ENCODE measurements at regions not wholly inside any gene's neighbourhood (a gene's known extent, or its start where the extent isn't known, plus 50 kb on each side); places are given as distances from the start of the nearest gene placed in this dataset.

DNA sequence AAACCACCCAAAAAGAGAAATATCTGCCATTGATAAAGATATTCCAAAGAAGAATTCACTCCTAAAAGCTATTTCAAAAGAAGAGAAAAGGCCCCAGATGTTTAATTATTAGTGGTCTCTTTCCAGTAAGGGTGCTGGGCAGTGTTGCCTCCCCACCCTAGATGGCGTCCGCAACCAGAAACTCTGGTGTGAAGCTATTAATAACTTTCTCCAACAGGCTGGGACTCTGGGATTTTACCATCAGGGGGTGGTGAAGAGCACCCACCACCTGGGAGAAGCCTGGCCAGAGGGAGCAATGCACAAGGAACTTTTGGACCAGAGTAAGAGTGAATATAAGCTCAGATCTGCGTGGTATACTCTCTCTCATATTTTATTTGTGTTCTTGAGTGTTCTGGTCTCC is 115.4 kb upstream of the TIAM1 start:
- no peak overlapping the region for H3K4me3 ChIP-seq
- DNase-seq: no peak
- H3K27me3 ChIP-seq: no peaks in the 10 kb centered on the region; the same call in 1 of the 2 replicates
- no peaks in the 10 kb centered on the region for H3K36me3 ChIP-seq
- H3K9me3 ChIP-seq: no peaks in the 10 kb centered on the region

DNA sequence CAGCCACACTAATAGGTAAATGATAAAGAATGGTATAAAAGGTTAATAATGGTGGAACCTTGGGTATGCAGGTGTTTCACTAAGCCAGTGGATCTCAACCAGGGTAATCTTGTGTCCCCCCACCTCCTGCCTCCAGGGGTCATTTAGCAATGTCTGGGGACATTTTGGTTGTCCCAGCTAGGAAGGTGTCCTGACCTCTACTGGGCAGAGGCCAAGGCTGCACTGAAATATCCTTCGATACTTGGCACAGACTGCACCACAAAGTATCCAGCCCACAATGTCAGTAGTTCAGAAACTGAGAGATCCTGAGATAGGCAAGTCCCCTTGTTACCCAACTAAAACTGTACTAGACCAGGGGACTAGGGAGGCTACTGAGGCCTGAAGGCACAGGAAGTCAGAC is 113.6 kb upstream of the TIAM1 start:
- no peak overlapping the region for H3K4me3 ChIP-seq
- H3K36me3 ChIP-seq: no peaks in the 10 kb centered on the region
- H3K27me3 ChIP-seq: no peaks in the 10 kb centered on the region; the same call in 1 of the 2 replicates
- no peaks in the 10 kb centered on the region for H3K9me3 ChIP-seq
- no peak for DNase-seq

DNA sequence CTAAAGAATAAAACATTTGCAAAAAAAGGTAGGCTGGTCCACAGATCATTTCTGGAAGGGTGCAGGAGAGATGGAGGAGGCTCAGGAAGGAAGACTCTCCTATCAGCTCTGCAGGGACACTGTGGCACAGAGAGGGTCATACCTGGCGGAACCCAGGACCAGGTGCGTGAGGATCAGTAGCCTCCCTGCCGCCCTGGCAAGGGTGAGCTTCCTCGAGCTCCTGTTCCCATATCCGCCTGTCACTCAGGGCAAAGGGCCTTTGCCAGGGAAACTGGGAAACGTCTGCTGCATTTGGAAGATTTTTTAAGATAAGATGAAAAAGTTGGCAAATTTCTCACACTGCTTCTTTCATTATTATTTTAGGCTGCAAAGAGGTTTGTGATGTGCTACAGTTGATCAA is 112.1 kb upstream of the TIAM1 start:
- H3K9me3 ChIP-seq: no peaks in the 10 kb centered on the region
- H3K36me3 ChIP-seq: no peaks in the 10 kb centered on the region
- H3K27me3 ChIP-seq: no peaks in the 10 kb centered on the region; the same call in 1 of the 2 replicates
- no peak overlapping the region for H3K4me3 ChIP-seq
- DNase-seq: no peak

DNA sequence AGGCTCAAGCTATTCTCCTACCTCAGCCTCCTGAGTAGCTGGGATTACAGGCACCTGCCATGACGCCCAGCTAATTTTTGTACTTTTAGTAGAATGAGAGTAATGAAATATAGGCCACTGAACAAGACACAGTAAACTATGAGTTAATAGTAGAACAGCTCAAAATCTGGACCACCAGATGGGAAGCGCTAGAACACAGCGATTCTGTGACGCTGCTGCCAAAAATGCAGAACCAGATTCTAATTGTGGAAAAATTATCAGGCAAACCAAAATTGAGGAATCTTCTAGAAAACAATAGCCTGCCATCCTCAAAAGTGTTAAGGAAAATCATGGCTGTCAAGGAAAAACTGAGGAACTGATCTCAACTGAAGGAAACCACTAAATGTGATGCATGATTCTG is 111.4 kb upstream of the TIAM1 start:
- H3K4me3 ChIP-seq: no peak overlapping the region
- DNase-seq: no peak
- no peaks in the 10 kb centered on the region for H3K36me3 ChIP-seq
- H3K27me3 ChIP-seq: no peaks in the 10 kb centered on the region; the same call in 1 of the 2 replicates
- no peaks in the 10 kb centered on the region for H3K9me3 ChIP-seq

DNA sequence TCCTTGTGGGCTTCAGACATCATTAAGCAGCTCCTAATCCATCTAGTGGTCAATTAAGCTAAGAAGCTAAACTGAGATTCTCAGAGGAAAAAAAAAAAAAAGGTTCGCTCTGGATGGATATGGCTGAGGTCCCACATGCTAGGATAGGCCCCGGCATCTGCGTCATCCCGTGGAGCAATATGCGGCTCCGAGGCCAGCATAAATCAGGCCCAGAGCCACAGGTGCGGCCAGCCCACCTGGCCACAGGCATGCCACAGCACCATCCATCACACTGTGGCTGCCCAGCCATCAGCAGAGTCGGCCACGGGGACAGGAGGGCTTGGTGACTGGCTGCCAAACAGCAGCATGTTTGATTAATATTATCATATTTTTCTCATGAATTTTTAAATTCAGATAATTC is 106.9 kb upstream of the TIAM1 start:
- Histone ChIP-seq H3K9me3 (no peaks in the 10 kb centered on the region), H3K36me3 (no peaks in the 10 kb centered on the region), H3K27me3 (no peaks in the 10 kb centered on the region), H3K4me3 (no peak overlapping the region)
- DNase-seq: no peak

DNA sequence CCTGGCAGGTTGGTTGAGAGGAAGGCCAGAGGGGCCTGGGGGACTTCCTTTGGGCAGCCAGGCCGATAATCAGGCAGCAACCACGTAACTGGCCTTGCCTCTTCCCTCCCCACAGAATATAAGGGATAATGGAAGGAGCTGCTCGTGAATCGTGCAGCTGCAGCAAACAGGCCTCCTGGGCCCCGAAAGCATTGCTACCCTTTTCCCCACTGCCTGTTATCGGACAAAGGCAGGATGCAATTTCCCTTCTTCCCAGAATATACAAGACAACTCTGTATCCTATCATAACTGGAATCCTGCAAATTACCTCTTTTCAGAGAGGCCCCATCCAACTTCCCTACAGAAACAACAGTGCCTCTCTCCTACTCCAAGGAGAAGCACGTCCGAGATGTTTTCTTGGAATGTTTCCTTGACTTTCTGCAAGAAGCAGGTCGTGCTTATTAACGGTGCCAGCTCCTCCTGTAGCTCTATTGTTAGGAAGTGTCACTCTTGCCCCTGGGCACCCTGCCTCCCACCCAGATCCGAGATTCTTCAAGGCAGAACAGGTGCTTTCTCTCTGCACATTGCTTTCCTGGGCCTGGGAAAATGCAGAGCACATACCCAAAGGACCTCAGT is 106.0 kb upstream of the TIAM1 start:
- H3K9me3 ChIP-seq: no peaks in the 10 kb centered on the region
- no peak for DNase-seq

DNA sequence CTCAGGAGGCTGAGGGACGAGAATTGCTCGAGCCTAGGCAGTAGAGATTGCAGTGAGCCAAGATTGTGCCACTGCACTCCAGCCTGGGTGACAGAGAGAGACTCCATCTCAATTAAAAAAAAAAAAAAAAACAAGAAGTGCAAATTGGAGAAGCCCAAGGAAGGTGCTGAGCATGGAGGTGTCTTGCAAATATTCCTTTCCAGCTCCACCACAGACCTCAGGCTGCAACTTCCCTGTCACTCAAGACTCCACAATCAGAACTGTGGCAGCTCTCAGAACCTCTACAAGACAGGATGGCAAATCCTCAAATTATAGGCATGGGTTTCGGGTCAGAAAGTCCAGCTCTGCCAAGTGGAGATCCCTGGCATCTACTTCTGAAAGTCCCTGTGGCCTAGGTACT is 104.4 kb upstream of the TIAM1 start:
- DNase-seq: no peak
- Histone ChIP-seq H3K36me3 (no peaks in the 10 kb centered on the region), H3K27me3 (no peaks in the 10 kb centered on the region), H3K4me3 (no peak overlapping the region), H3K9me3 (no peaks in the 10 kb centered on the region)

More for the DNA sequence above, 106.0 kb upstream of the TIAM1 start:
- H3K27me3 ChIP-seq: no peaks in the 10 kb centered on the region
- H3K36me3 ChIP-seq: no peaks in the 10 kb centered on the region
- no peak overlapping the region for H3K4me3 ChIP-seq

DNA sequence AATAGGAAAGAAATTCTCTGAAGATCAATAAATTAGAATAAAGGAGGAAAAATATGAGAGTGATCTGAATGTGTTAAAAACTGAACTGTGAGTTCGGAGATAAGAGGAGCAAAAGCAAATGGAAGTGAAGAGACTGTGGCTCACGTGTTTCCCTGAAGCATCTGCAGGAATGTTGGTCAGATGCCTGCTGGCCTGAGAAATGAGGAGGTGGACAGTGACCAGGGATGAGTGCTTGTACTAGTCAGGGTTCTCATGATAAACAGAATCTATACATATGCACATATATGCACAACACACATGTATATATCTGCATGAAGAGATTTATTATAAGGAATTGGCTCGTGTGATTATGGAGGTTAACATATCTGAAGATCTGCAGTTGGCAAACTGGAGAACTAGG is 103.4 kb upstream of the TIAM1 start:
- DNase-seq: peak; percentile 67

DNA sequence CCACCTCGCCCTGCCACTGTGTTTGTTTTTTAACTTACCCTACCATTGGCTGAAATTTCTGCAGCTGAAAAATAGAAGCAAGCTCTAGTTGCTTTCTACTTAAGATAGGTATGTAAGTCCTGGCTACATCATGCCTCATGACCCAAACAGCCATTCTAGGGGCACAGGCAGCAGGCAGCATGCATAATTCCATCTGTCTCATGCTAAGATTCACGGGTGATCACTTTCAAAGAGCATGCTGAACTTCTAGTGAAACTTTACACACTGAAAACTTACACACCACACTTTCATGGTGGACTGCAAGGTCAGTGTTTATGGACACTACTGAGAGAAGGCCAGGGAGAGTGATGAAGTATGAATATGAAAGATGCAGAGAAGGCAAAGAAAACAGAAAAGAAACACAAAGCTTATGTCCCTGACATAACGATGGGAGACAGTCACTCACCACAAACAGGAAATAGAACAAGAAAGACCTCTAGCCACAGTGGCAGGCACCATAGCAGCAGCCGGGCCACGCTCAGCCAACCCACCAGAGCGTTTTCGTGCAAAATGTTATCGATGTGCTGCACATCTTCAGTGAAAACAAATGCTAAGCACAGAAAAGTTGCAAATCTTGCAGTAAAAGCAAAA is 102.3 kb upstream of the TIAM1 start:
- H3K27me3 ChIP-seq: no peaks in the 10 kb centered on the region
- H3K4me3 ChIP-seq: no peak overlapping the region
- peaks cover 2% of the 10 kb centered on the region; the same call in 1 of the 2 replicates for H3K9me3 ChIP-seq
- no peak for DNase-seq
- H3K36me3 ChIP-seq: no peaks in the 10 kb centered on the region

More for the DNA sequence above, 103.4 kb upstream of the TIAM1 start:
- H3K36me3 ChIP-seq: no peaks in the 10 kb centered on the region
- H3K27me3 ChIP-seq: no peaks in the 10 kb centered on the region
- no peak overlapping the region for H3K4me3 ChIP-seq
- no peaks in the 10 kb centered on the region for H3K9me3 ChIP-seq

DNA sequence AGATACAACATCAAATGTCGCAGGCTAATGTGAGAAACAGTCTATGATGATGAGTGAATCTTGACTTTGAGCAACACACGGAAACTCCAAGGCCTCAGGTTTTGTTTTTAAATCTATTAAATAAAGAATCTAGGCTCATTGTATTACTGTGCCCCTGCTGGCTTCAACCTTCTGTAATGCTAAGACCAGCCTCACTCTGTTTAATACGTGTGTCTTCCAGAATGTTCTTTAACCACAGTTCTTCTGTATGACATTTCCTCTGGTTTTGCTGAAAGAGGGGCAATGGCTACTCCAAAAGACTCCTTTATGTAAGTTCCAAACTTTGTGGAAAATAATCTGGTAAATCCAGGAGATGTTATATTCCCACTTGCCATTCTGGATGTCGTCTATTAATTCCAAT is 101.1 kb upstream of the TIAM1 start:
- no peaks in the 10 kb centered on the region for H3K27me3 ChIP-seq
- DNase-seq: no peak
- H3K4me3 ChIP-seq: no peak overlapping the region
- H3K9me3 ChIP-seq: peaks cover 5% of the 10 kb centered on the region; the same call in 1 of the 2 replicates
- no peaks in the 10 kb centered on the region for H3K36me3 ChIP-seq

DNA sequence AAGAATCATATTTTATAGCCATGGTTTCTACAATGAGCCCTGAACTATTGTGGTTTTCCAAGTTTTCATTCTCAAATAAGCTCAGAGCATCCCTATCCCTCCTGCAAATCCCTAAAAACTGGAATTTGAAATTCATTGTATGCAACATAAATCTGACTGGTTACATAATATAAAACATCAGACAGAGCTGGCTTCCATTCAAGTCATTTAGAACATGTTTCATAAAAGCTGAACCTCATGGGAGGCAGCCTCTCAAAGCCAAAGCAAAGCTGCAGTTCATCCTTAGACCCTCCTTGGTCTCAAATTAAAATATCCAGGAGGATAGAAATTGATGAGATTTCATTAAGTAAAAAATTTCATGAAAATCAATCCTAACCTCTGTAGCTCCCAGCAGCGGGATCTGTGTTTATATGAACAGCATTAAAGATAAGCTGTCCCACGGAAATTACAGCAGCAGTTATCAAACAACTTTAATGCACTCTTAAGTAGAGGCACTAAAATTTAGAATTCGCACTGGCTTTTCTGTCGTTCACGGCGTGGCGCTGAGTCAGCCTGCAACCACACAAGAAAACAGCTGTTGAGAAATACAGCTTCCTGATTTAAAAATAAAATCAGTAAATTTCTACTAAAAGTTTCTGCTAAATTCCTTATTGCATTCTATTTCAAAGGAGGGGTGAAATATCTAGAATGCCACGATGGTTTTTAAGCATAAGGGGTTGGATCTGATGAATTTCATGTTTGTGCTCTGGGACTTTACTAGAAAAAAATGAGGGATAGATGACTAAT is 99.9 kb upstream of the TIAM1 start:
- Histone ChIP-seq H3K4me3 (no peak overlapping the region), H3K9me3 (peaks cover 5% of the 10 kb centered on the region; the same call in 1 of the 2 replicates), H3K27me3 (no peaks in the 10 kb centered on the region), H3K36me3 (no peaks in the 10 kb centered on the region)
- DNase-seq: no peak

DNA sequence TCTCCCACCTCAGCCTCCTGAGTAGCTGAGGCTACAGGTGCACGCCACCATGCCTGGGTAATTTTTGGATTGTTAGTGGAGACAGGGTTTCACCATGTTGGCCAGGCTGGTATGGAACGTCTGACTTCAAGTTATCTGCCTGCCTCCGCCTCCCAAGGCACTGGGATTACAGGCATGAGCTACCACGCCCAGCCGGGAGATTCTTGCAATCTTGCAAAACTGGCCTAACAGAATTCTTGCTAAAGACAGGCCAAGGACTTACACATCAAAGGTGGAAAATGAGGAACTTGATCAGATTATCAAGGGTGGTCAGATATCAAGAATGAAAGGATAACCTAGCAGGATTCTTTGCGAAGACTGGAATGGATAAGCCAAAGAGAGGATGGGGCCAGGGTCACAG is 98.3 kb upstream of the TIAM1 start:
- Histone ChIP-seq H3K27me3 (no peaks in the 10 kb centered on the region), H3K9me3 (peaks cover 5% of the 10 kb centered on the region; the same call in 1 of the 2 replicates), H3K4me3 (no peak overlapping the region), H3K36me3 (no peaks in the 10 kb centered on the region)
- DNase-seq: no peak

DNA sequence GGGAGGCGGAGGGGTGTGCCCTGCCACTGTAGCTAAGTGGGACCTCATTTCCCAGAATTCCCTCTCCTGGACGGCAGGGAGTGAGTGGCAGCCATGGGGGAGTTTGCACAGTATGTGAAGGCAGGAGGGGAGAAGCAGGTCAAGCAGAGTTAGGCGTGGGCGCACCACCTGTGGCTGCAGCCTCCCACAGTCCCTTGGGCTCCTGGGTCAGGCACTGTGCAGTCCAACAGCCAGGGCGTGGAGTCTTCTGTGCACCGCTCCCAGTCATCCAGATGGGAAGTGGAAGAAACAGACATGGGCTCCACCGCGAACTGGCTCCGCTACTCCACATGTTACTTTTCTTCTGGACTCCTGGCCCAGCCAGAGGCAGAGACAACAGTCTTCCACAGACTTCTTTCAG is 85.4 kb upstream of the TIAM1 start:
- H3K9me3 ChIP-seq: no peaks in the 10 kb centered on the region
- H3K4me3 ChIP-seq: no peak overlapping the region
- DNase-seq: no peak
- no peaks in the 10 kb centered on the region for H3K27me3 ChIP-seq
- no peaks in the 10 kb centered on the region for H3K36me3 ChIP-seq

DNA sequence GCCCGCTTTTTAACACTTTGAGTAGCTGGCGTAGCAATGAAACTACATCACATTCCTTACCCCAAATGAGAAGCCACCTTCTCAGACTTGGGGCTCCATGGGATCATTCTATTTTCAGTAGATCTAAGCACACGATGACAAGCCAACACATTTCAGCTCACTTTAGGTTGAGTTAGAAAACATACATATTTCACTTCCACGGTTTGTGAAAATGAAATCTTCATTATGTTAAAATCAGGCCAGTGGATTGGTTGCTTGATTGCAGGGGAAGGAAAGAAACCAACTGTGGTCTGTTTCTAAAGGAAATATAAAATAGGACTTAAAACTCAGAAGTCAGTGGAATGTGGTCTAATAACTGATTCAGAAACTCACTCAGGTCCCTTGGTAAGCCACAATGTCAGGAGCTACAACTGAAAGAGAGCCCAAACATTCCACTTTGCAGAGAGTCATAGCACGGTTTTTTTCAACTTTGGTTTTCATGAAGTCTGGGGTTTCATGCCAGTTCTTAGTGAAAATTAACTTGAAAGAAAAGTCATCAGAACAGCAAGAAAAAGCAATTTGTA is 82.3 kb upstream of the TIAM1 start:
- no peaks in the 10 kb centered on the region for H3K27me3 ChIP-seq
- H3K9me3 ChIP-seq: no peaks in the 10 kb centered on the region
- no peaks in the 10 kb centered on the region for H3K36me3 ChIP-seq
- DNase-seq: no peak
- H3K4me3 ChIP-seq: no peak overlapping the region

DNA sequence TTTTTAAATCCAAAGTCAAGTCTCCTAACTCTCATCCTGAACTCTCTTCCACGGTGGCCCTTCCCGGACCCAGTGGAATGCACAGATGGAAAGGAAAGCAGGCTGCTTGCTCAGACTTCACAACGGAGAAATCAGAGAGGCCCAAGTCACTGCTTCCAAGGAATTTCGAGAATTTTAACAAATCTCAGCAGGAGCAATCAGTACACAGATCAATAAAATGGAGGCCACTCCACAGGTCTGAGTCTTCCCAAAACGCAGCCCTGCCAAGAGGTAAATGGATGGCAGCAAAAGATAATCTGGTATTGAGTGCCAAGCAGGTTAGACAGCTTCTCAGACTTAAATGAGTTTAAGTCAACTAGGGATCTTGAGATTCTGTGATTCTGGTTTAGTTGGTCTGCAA is 81.1 kb upstream of the TIAM1 start:
- Histone ChIP-seq H3K4me3 (no peak overlapping the region), H3K36me3 (no peaks in the 10 kb centered on the region), H3K9me3 (no peaks in the 10 kb centered on the region), H3K27me3 (no peaks in the 10 kb centered on the region)
- no peak for DNase-seq

DNA sequence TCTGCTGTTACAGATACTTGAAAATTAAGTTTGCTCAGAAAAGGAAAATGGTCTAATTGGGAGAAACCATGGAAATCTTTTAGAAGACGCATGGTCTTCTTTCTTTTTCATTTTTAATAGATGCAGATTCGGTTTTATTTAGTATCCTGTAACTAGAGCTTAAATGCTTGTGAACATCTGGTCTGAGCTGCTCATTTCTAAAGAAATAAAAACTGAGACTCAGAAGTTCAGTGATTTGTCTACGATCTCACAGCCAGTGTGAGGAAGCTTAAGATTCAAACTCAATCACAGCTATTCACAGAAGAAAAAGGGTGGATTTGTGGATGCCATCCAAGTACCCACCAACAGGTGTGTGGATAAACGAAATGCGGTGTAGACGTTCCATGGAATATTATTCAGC is 80.0 kb upstream of the TIAM1 start:
- H3K27me3 ChIP-seq: no peaks in the 10 kb centered on the region
- no peak overlapping the region for H3K4me3 ChIP-seq
- H3K36me3 ChIP-seq: no peaks in the 10 kb centered on the region
- no peaks in the 10 kb centered on the region for H3K9me3 ChIP-seq
- DNase-seq: no peak

DNA sequence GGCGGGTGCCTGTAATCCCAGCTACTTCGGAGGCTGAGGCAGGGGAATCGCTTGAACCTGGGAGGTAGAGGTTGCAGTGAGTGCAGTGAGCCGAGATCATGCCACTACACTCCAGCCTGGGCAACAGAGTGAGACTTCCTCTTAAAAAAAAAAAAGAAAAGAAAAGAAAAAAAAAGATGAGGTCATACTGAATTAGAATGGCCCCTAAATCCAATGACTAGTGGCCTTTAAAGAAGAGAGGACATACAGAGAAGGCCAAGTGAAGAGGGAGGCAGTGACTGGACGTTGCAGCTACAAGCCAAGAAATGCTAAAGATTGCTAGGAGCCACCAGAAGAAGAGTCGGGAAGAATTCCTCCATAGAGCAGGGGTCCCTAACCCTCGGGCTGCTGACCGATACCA is 76.9 kb upstream of the TIAM1 start:
- H3K4me3 ChIP-seq: no peak overlapping the region
- no peak for DNase-seq
- no peaks in the 10 kb centered on the region for H3K36me3 ChIP-seq

More for the DNA sequence above, 76.9 kb upstream of the TIAM1 start:
- H3K9me3 ChIP-seq: no peaks in the 10 kb centered on the region
- H3K27me3 ChIP-seq: no peaks in the 10 kb centered on the region
